DMS79 treated with DMSO at 0.1 percent for 48 hours (cell line): ENCODE measurements at regions not wholly inside any gene's neighbourhood (a gene's known extent, or its start where the extent isn't known, plus 50 kb on each side); places are given as distances from the start of the nearest gene placed in this dataset.
"Not testable (repeated sequence)": the region's sequence is repeated elsewhere in the genome, so short reads cannot be mapped to it uniquely, and the experiment has no call there.

ENCODE experiments used
- DNase-seq: peaks from one replicate; lab custom pipeline; 2025; lab: John Stamatoyannopoulos, UW

- DNase-seq, result no peak
These were observed 844.6 kb upstream of the FRG1 start for GRCh38 chr4:189096108-189096507.

DNA sequence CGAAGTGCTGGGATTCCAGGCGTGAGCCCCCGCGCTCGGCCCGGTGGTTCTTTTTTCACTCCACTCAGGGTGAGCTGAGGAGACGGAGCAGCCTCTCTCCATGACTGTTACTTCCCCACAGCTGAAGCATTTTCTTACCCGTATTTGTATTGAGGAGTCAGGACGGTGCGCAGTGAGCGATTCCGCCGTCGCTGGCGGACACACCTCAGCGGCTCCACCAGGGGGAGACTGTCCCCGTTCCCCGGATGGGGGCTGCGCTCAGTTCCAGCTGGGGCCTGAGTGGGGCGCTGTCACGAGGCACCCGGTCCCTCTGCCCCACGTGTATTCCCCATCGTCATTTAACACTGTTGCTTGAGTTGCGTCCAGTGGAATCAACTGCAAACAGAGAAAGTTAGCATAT lies 844.0 kb upstream of the FRG1 start:
- no peak for DNase-seq

DNA sequence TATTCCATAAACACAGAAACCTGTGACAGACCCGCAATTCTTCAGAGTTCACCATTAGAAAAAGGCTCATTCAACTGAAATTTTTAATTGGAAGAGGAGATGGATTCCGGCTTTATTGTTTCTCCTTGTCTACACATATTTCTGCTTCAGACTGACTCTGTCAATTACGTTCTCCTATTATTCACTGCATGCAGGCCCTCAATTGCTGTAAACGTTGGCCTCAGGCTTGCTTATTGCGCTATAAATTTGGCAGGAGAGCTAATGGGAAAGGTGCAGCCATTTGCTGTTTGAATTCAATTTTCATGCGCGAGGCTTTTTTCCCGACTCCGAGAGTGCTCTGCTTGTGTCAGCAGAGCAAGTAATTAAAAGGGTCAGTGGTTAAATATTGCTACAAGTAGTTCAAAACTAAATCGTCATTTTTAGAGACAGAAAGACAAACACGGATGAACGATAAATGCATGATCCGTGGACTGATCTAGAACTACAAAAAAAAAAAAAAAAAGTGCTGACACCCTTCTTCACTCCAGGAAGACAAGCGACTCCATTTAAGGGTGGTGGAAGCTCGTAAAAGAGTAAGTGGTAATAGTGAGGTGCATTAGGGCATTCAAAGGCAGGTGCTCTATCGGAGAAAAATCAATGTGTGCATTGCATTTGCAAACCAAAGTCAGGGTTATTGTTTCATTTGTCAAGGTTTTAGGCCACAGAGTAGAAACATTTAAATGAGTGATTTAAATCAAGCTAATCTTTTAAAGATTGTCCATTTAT lies 841.6 kb upstream of the FRG1 start:
- no peak for DNase-seq

- no peak for DNase-seq
These were observed 827.2 kb upstream of the FRG1 start for GRCh38 chr4:189113389-189113888.

DNA sequence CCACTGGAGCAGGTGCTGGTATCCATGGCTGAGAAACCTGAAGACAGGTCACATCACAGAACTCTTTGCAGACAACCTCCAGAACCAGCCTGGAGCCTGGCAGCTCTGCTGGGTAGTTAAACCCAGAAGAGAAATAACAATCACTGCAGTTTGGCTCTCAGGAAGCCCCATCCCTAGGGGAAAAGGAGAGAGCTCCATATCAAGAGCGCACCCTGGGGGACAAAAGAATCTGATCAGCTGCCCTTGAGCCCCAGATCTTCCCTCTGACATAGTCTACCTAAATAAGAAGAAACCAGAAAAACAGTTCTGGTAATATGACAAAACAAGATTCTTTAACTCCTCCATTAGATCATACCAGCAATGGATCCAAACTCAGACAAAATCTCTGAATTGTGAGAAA lies 823.2 kb upstream of the FRG1 start:
- DNase-seq, result no peak

GRCh38 chr4:189121336-189121735 lies 819.3 kb upstream of the FRG1 start:
- DNase-seq, result no peak

DNA sequence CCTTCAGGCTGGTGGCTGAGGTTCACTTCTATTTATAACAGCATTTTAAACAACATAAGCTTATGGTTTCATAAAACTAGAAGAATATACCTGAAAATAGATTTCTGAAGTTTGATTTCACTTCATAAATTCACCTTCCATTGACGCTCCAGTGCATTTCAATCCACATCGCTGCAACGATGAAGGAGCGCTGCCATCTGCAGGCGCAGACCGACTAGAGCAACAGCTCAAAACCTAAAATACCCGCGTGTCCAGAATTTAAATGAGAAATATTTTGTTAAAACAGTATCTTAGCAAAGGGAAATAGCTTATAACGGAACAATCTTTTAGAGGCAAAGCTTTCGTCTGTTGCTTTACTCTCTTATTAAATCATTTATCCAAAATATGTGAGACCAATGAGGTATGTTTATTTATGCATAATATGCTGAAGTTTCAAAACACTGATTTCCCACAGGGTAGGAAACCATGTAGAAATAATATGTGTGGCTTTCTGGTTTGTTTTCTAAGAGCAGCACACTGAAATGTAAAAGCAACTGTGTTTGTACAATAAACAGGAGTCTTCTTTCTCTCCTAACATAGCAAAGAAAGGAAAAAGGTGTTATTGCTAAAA lies 816.4 kb upstream of the FRG1 start:
- DNase-seq, result no peak

- no peak for DNase-seq
These were observed 815.9 kb upstream of the FRG1 start for GRCh38 chr4:189124791-189125190.

GRCh38 chr4:189126040-189126439 lies 814.6 kb upstream of the FRG1 start:
- DNase-seq, result no peak

GRCh38 chr4:189128341-189128740 lies 812.3 kb upstream of the FRG1 start:
- no peak for DNase-seq

GRCh38 chr4:189129044-189129694 lies 811.5 kb upstream of the FRG1 start:
- no peak for DNase-seq

GRCh38 chr4:189131118-189131517 lies 809.6 kb upstream of the FRG1 start:
- DNase-seq, result no peak

GRCh38 chr4:189136462-189136861 lies 804.2 kb upstream of the FRG1 start:
- no peak for DNase-seq

- no peak for DNase-seq
These were observed 797.3 kb upstream of the FRG1 start for GRCh38 chr4:189143263-189143952.

GRCh38 chr4:189147005-189147929 lies 793.4 kb upstream of the FRG1 start:
- no peak for DNase-seq

DNA sequence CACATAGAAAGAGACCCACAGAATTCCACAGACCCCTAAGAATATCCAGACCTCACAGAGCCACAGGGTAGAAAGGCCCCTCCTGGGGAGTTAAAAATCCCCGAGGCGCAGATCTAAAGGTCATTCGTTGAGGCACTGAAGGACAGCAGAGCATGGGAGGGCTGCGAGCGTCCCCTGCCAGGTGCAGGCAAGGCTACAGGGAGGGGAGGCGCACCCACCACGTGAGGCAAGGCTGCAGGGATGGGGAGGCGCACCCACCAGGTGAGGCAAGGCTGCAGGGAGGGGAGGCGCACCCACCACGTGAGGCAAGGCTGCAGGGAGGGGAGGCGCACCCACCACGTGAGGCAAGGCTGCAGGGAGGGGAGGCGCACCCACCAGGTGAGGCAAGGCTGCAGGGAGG lies 785.6 kb upstream of the FRG1 start:
- not testable (repeated sequence) for DNase-seq

GRCh38 chr4:189162073-189162789 lies 778.4 kb upstream of the FRG1 start:
- DNase-seq, result no peak

DNA sequence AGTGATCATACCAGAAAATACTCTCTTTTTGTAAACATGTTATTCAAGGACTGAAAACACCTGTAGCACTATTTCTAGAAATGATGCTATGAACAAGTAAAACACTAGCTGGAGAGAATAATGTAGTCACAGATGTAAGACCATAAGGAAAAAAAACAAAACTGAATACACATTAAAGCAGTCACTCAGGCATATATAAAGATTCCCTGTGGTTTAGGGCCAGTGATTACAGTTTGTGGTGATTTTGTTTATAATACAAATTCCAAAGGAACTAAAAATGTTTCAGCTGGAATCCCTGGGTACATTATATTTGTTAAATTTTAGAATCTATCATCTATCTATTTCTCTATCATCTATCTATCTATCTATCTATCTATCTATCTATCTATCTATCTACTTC lies 777.8 kb upstream of the FRG1 start:
- no peak for DNase-seq

GRCh38 chr4:189176002-189176401 lies 764.7 kb upstream of the FRG1 start:
- no peak for DNase-seq

GRCh38 chr4:189177130-189177529 lies 763.5 kb upstream of the FRG1 start:
- no peak for DNase-seq
